Endothelial cell of umbilical vein (primary cell): ENCODE measurements at regions not wholly inside any gene's neighbourhood (a gene's known extent, or its start where the extent isn't known, plus 50 kb on each side); places are given as distances from the start of the nearest gene placed in this dataset.

Source experiments
- BruUV-seq: library from RNA; stranded (reverse); fragments of 400-500 nt; replicated peaks from 2 replicates; lab custom pipeline; 2021; lab: Mats Ljungman, UMichigan
- CTCF ChIA-PET: fragments of 300-600, 350-600 bp; sonication (Branson Sonifier 250); formaldehyde crosslinking; loops from one replicate; lab custom pipeline; 2021; ENCODE audit warnings: antibody characterized with exemption, inconsistent platforms; lab: Charles Lee
- POLR2A ChIA-PET: fragments of 300-600, 350-600 bp; sonication (Branson Sonifier 250); formaldehyde crosslinking; loops from one replicate; lab custom pipeline; 2021; ENCODE audit warnings: antibody characterized with exemption, inconsistent platforms; lab: Charles Lee
- DNase-seq: peaks from one replicate; pipeline ENCODE4 v3.0.0-alpha.2; 2011; ENCODE audit warnings: low read depth, low spot score
- FAIRE-seq: peaks from 2 replicates; lab custom pipeline; 2011; peaks lifted over from hg19 to GRCh38; lab: Jason Lieb, UNC
- H2AFZ ChIP-seq: 2 replicates; pipeline ENCODE4 v1.6.0; 2012; ENCODE audit warnings: low read depth, low read length, control low read depth, inconsistent platforms
- H3K27ac ChIP-seq: 2 replicates; pipeline ENCODE4 v1.5.1; 2011; ENCODE audit warnings: low read depth, mild to moderate bottlenecking, control low read depth, low read length, moderate library complexity; ENCODE audit not compliant: insufficient read depth
- H3K27me3 ChIP-seq, 2 experiments: 2 replicates each; pipeline versions ENCODE4 v1.6.0 to v1.6.1; 2011; ENCODE audit warnings: low read length in 2 of 2, mixed read lengths in 1 of 2; ENCODE audit not compliant: control insufficient read depth in 2 of 2, insufficient read depth in 2 of 2
- H3K36me3 ChIP-seq, 2 experiments: 2 replicates in 1 of 2; 3 replicates in 1 of 2; pipeline ENCODE4 v1.5.1; 2011; ENCODE audit warnings: low read length in 2 of 2, mild to moderate bottlenecking in 1 of 2, moderate library complexity in 1 of 2; ENCODE audit not compliant: control insufficient read depth in 2 of 2, insufficient read depth in 2 of 2; ENCODE audit errors: extremely low read depth in 1 of 2
- H3K4me1 ChIP-seq: 3 replicates; pipeline ENCODE4 v1.5.1; 2011; ENCODE audit warnings: mild to moderate bottlenecking, low read length; ENCODE audit not compliant: control insufficient read depth, insufficient read depth; ENCODE audit errors: extremely low read depth
- H3K4me2 ChIP-seq: 2 replicates; pipeline ENCODE4 v1.6.1; 2011; ENCODE audit warnings: low read length, control low read depth, mixed read lengths; ENCODE audit not compliant: insufficient read depth
- H3K4me3 ChIP-seq, 3 experiments: fragments of 200-600 bp in 1 of 3; sonication (generic), shearing (Covaris generic) in 1 of 3; replicated peaks in 1 of 3; 2 replicates each; pipeline ENCODE4 v1.5.1; 2011 to 2016; ENCODE audit warnings: control low read depth in 3 of 3, low read length in 3 of 3, mild to moderate bottlenecking in 2 of 3, inconsistent platforms in 1 of 3, low read depth in 1 of 3, moderate library complexity in 1 of 3; ENCODE audit not compliant: insufficient read depth in 1 of 3
- H3K79me2 ChIP-seq: 2 replicates; pipeline ENCODE4 v1.6.0; 2012; ENCODE audit warnings: low read length, inconsistent platforms; ENCODE audit not compliant: control insufficient read depth, insufficient read depth
- H3K9ac ChIP-seq: replicated peaks from 2 replicates; pipeline ENCODE3; 2011; ENCODE audit warnings: low read length, control low read depth; ENCODE audit not compliant: insufficient read depth; ENCODE audit errors: extremely low read depth
- H3K9me1 ChIP-seq: replicated peaks from 3 replicates; pipeline ENCODE4 v1.6.0; 2011; ENCODE audit warnings: mild to moderate bottlenecking, low read length; ENCODE audit not compliant: control insufficient read depth, insufficient read depth; ENCODE audit errors: extremely low read depth
- H3K9me3 ChIP-seq: replicated peaks from 2 replicates; pipeline ENCODE4 v1.5.1; 2012; ENCODE audit warnings: low read length, inconsistent platforms; ENCODE audit not compliant: control insufficient read depth, insufficient read depth
- H4K20me1 ChIP-seq: replicated peaks from 2 replicates; pipeline ENCODE3; 2011; ENCODE audit warnings: mild to moderate bottlenecking, low read length; ENCODE audit not compliant: control insufficient read depth, insufficient read depth; ENCODE audit errors: extremely low read depth
- EZH2 ChIP-seq: IDR thresholded peaks from 2 replicates; pipeline ENCODE4 v1.6.1; 2012; ENCODE audit warnings: borderline replicate concordance, low read depth, mild to moderate bottlenecking, moderate library complexity, low read length, inconsistent platforms; ENCODE audit not compliant: severe bottlenecking
- FOS ChIP-seq: IDR thresholded peaks from 2 replicates; pipeline ENCODE4 v1.6.1; 2011; ENCODE audit warnings: mild to moderate bottlenecking, low read length, moderate library complexity, borderline replicate concordance; ENCODE audit not compliant: insufficient read depth
- GATA2 ChIP-seq: IDR thresholded peaks from 2 replicates; pipeline ENCODE4 v1.7.0; 2011; ENCODE audit warnings: low read depth, mild to moderate bottlenecking, moderate library complexity, mixed read lengths, low read length; ENCODE audit not compliant: insufficient read length, insufficient read depth
- JUN ChIP-seq: IDR thresholded peaks from 2 replicates; pipeline ENCODE4 v1.6.1; 2011; ENCODE audit warnings: borderline replicate concordance, low read depth; ENCODE audit not compliant: insufficient read length, insufficient read depth
- MYC ChIP-seq: IDR thresholded peaks from one replicate; pipeline ENCODE4 v1.6.1; 2011; ENCODE audit warnings: mild to moderate bottlenecking, low read depth, low read length
- POLR2A ChIP-seq: IDR thresholded peaks from 2 replicates; pipeline ENCODE4 v1.6.1; 2012; ENCODE audit warnings: low read depth, mild to moderate bottlenecking, control low read depth, low read length
- POLR2AphosphoS5 ChIP-seq: IDR thresholded peaks from 2 replicates; pipeline ENCODE4 v1.6.1; 2012; ENCODE audit warnings: low read depth, mild to moderate bottlenecking, control low read depth, low read length, moderate library complexity; ENCODE audit not compliant: insufficient read depth
- dilution Hi-C: fragments of 300-500 bp; cut with MboI; formaldehyde crosslinking; loops from one replicate; pipeline ENCODE4 v1.15.0; 2019; ENCODE audit warnings: low sequenced_read_pairs; ENCODE audit not compliant: extremely low pct_ligation_motif_present
- intact Hi-C: fragments of 100-400 bp; cut with micrococcal nuclease; formaldehyde crosslinking; loops from one replicate; pipeline ENCODE4 v1.10.0; 2022
- TF ChIP-seq, protein P1 (sequence below), 2 donors: IDR thresholded peaks; 1 replicate in 1 of 2; 2 replicates in 1 of 2; pipeline ENCODE4 v1.5.1; 2011; ENCODE audit warnings: low read length in 2 of 2, mild to moderate bottlenecking in 2 of 2, moderate library complexity in 2 of 2, control low read depth in 1 of 2, inconsistent platforms in 1 of 2, low read depth in 1 of 2; ENCODE audit not compliant: insufficient read depth in 1 of 2; ENCODE audit errors: extremely low read depth in 1 of 2
- TF ChIP-seq, protein P2 (sequence below): IDR thresholded peaks from 2 replicates; pipeline ENCODE4 v1.6.1; 2011; ENCODE audit not compliant: insufficient read depth, insufficient read length

- Histone ChIP-seq H3K4me3 (no peak overlapping the region), H3K36me3 (no peaks in the 10 kb centered on the region), H3K27me3 (no peaks in the 10 kb centered on the region), H3K9me3 (no peaks in the 10 kb centered on the region), H4K20me1 (no peaks in the 10 kb centered on the region), H3K27ac (no peak overlapping the region), H2AFZ (no peak overlapping the region), H3K9ac (no peak overlapping the region), H3K4me1 (peaks cover under 1% of the 10 kb centered on the region), H3K4me2 (no peak overlapping the region), H3K9me1 (no peaks in the 10 kb centered on the region), H3K79me2 (no peaks in the 10 kb centered on the region)
- DNase-seq (no peak), FAIRE-seq (no peak)
- TF ChIP-seq EZH2 = no peak
- no peak for TF ChIP-seq JUN
- TF ChIP-seq GATA2 = no peak
- TF ChIP-seq, protein P1, sequence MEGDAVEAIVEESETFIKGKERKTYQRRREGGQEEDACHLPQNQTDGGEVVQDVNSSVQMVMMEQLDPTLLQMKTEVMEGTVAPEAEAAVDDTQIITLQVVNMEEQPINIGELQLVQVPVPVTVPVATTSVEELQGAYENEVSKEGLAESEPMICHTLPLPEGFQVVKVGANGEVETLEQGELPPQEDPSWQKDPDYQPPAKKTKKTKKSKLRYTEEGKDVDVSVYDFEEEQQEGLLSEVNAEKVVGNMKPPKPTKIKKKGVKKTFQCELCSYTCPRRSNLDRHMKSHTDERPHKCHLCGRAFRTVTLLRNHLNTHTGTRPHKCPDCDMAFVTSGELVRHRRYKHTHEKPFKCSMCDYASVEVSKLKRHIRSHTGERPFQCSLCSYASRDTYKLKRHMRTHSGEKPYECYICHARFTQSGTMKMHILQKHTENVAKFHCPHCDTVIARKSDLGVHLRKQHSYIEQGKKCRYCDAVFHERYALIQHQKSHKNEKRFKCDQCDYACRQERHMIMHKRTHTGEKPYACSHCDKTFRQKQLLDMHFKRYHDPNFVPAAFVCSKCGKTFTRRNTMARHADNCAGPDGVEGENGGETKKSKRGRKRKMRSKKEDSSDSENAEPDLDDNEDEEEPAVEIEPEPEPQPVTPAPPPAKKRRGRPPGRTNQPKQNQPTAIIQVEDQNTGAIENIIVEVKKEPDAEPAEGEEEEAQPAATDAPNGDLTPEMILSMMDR (IDR thresholded peaks at IDR 0.05; ENCODE audit: extremely low read depth in 1 of 2, insufficient read depth in 1 of 2, low read depth in 1 of 2, low read length in 2 of 2) = no peak
- CTCF ChIA-PET = no interaction called here
- POLR2A ChIA-PET = no interaction called here
- dilution Hi-C loops = no loop called here
- intact Hi-C loops = no loop called here
- no TSS peak for BruUV-seq
Measured at GRCh38 chr4:124329134-124329533, 383.4 kb downstream of the ANKRD50 start.

DNA sequence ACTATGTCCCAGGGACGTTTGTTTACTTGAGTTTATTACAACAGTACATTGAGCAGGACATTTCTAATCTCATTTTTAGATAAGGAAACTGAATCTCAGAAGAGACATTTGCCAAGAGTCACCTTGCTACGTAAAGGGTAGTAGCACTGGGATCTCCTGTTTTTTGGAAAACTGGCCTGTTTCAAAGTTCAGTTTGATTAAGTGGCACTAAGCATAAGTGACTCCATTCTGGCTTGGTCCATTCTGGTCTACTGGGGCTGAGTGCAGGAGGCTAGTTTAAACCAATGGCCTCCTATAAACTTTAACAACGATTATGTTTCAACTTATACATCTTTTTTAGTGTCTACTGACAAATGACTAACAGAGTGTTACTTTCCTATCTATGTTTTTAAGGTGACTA lies 382.5 kb downstream of the ANKRD50 start:
- POLR2A ChIA-PET = no interaction called here
- intact Hi-C loops = loop anchor here (5.0 kb wide), 2 partner anchors 312 to 612 kb away; no protein-coding TSS in a partner anchor

More for the DNA sequence above, 382.5 kb downstream of the ANKRD50 start:
- H3K79me2 ChIP-seq = no peaks in the 10 kb centered on the region
- H3K4me1 ChIP-seq = peaks cover 5% of the 10 kb centered on the region
- H3K9me3 ChIP-seq = no peaks in the 10 kb centered on the region
- no peaks in the 10 kb centered on the region for H3K36me3 ChIP-seq
- no TSS peak for BruUV-seq
- CTCF ChIA-PET = interaction anchor here (2.3 kb wide), 1 partner anchor 953 kb away, joined by 9 read pairs; no protein-coding TSS in a partner anchor
- TF ChIP-seq POLR2AphosphoS5 = no peak
- TF ChIP-seq, protein P2, sequence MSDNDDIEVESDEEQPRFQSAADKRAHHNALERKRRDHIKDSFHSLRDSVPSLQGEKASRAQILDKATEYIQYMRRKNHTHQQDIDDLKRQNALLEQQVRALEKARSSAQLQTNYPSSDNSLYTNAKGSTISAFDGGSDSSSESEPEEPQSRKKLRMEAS = no peak
- no peak for TF ChIP-seq EZH2
- no peak for TF ChIP-seq JUN
- TF ChIP-seq, protein P1 (IDR thresholded peaks at IDR 0.05; ENCODE audit: extremely low read depth in 1 of 2, insufficient read depth in 1 of 2, low read depth in 1 of 2, low read length in 2 of 2) = no peak
- TF ChIP-seq POLR2A = no peak
- no peak for TF ChIP-seq MYC
- no peak for TF ChIP-seq FOS
- no peak for TF ChIP-seq GATA2
- no peaks in the 10 kb centered on the region for H3K27me3 ChIP-seq
- no peak overlapping the region for H3K4me2 ChIP-seq
- H2AFZ ChIP-seq = no peak overlapping the region
- H3K4me3 ChIP-seq = no peak overlapping the region
- dilution Hi-C loops = no loop called here
- H3K9ac ChIP-seq = no peak overlapping the region
- FAIRE-seq (no peak), DNase-seq (no peak)
- H3K9me1 ChIP-seq = no peaks in the 10 kb centered on the region
- no peak overlapping the region for H3K27ac ChIP-seq
- no peaks in the 10 kb centered on the region for H4K20me1 ChIP-seq
